ENCODE measurements at regions not wholly inside any gene's neighbourhood (a gene's known extent, or its start where the extent isn't known, plus 50 kb on each side); places are given as distances from the start of the nearest gene placed in this dataset.

- TF ChIP-seq EZH2phosphoT487 (IDR thresholded peaks at IDR 0.05; ENCODE audit: borderline replicate concordance, low read depth, low read length) (no peak), CTCF (conservative IDR thresholded peaks at IDR 0.05; ENCODE audit: low read length) (no peak)
These were observed 148.3 kb downstream of the TBX5 start for GRCh38 chr12:114257687-114258086.

Data from OCI-LY7 (cell line).